Endothelial cell of umbilical vein (primary cell): ENCODE measurements at regions not wholly inside any gene's neighbourhood (a gene's known extent, or its start where the extent isn't known, plus 50 kb on each side); places are given as distances from the start of the nearest gene placed in this dataset.
A peak's percentile ranks its signal among the peaks of the same experiment; 100 is the strongest.

Source experiments
- BruUV-seq: library from RNA; stranded (reverse); fragments of 400-500 nt; replicated peaks from 2 replicates; lab custom pipeline; 2021; lab: Mats Ljungman, UMichigan
- CTCF ChIA-PET: fragments of 300-600, 350-600 bp; sonication (Branson Sonifier 250); formaldehyde crosslinking; loops from one replicate; lab custom pipeline; 2021; ENCODE audit warnings: antibody characterized with exemption, inconsistent platforms; lab: Charles Lee
- POLR2A ChIA-PET: fragments of 300-600, 350-600 bp; sonication (Branson Sonifier 250); formaldehyde crosslinking; loops from one replicate; lab custom pipeline; 2021; ENCODE audit warnings: antibody characterized with exemption, inconsistent platforms; lab: Charles Lee
- DNase-seq: peaks from one replicate; pipeline ENCODE4 v3.0.0-alpha.2; 2011; ENCODE audit warnings: low read depth, low spot score
- FAIRE-seq: peaks from 2 replicates; lab custom pipeline; 2011; peaks lifted over from hg19 to GRCh38; lab: Jason Lieb, UNC
- H2AFZ ChIP-seq: 2 replicates; pipeline ENCODE4 v1.6.0; 2012; ENCODE audit warnings: low read depth, low read length, control low read depth, inconsistent platforms
- H3K27ac ChIP-seq: 2 replicates; pipeline ENCODE4 v1.5.1; 2011; ENCODE audit warnings: low read depth, mild to moderate bottlenecking, control low read depth, low read length, moderate library complexity; ENCODE audit not compliant: insufficient read depth
- H3K27me3 ChIP-seq, 2 experiments: 2 replicates each; pipeline versions ENCODE4 v1.6.0 to v1.6.1; 2011; ENCODE audit warnings: low read length in 2 of 2, mixed read lengths in 1 of 2; ENCODE audit not compliant: control insufficient read depth in 2 of 2, insufficient read depth in 2 of 2
- H3K36me3 ChIP-seq, 2 experiments: 2 replicates in 1 of 2; 3 replicates in 1 of 2; pipeline ENCODE4 v1.5.1; 2011; ENCODE audit warnings: low read length in 2 of 2, mild to moderate bottlenecking in 1 of 2, moderate library complexity in 1 of 2; ENCODE audit not compliant: control insufficient read depth in 2 of 2, insufficient read depth in 2 of 2; ENCODE audit errors: extremely low read depth in 1 of 2
- H3K4me1 ChIP-seq: 3 replicates; pipeline ENCODE4 v1.5.1; 2011; ENCODE audit warnings: mild to moderate bottlenecking, low read length; ENCODE audit not compliant: control insufficient read depth, insufficient read depth; ENCODE audit errors: extremely low read depth
- H3K4me2 ChIP-seq: 2 replicates; pipeline ENCODE4 v1.6.1; 2011; ENCODE audit warnings: low read length, control low read depth, mixed read lengths; ENCODE audit not compliant: insufficient read depth
- H3K4me3 ChIP-seq, 3 experiments: fragments of 200-600 bp in 1 of 3; sonication (generic), shearing (Covaris generic) in 1 of 3; replicated peaks in 1 of 3; 2 replicates each; pipeline ENCODE4 v1.5.1; 2011 to 2016; ENCODE audit warnings: control low read depth in 3 of 3, low read length in 3 of 3, mild to moderate bottlenecking in 2 of 3, inconsistent platforms in 1 of 3, low read depth in 1 of 3, moderate library complexity in 1 of 3; ENCODE audit not compliant: insufficient read depth in 1 of 3
- H3K79me2 ChIP-seq: 2 replicates; pipeline ENCODE4 v1.6.0; 2012; ENCODE audit warnings: low read length, inconsistent platforms; ENCODE audit not compliant: control insufficient read depth, insufficient read depth
- H3K9ac ChIP-seq: replicated peaks from 2 replicates; pipeline ENCODE3; 2011; ENCODE audit warnings: low read length, control low read depth; ENCODE audit not compliant: insufficient read depth; ENCODE audit errors: extremely low read depth
- H3K9me1 ChIP-seq: replicated peaks from 3 replicates; pipeline ENCODE4 v1.6.0; 2011; ENCODE audit warnings: mild to moderate bottlenecking, low read length; ENCODE audit not compliant: control insufficient read depth, insufficient read depth; ENCODE audit errors: extremely low read depth
- H3K9me3 ChIP-seq: replicated peaks from 2 replicates; pipeline ENCODE4 v1.5.1; 2012; ENCODE audit warnings: low read length, inconsistent platforms; ENCODE audit not compliant: control insufficient read depth, insufficient read depth
- H4K20me1 ChIP-seq: replicated peaks from 2 replicates; pipeline ENCODE3; 2011; ENCODE audit warnings: mild to moderate bottlenecking, low read length; ENCODE audit not compliant: control insufficient read depth, insufficient read depth; ENCODE audit errors: extremely low read depth
- EZH2 ChIP-seq: IDR thresholded peaks from 2 replicates; pipeline ENCODE4 v1.6.1; 2012; ENCODE audit warnings: borderline replicate concordance, low read depth, mild to moderate bottlenecking, moderate library complexity, low read length, inconsistent platforms; ENCODE audit not compliant: severe bottlenecking
- FOS ChIP-seq: IDR thresholded peaks from 2 replicates; pipeline ENCODE4 v1.6.1; 2011; ENCODE audit warnings: mild to moderate bottlenecking, low read length, moderate library complexity, borderline replicate concordance; ENCODE audit not compliant: insufficient read depth
- GATA2 ChIP-seq: IDR thresholded peaks from 2 replicates; pipeline ENCODE4 v1.7.0; 2011; ENCODE audit warnings: low read depth, mild to moderate bottlenecking, moderate library complexity, mixed read lengths, low read length; ENCODE audit not compliant: insufficient read length, insufficient read depth
- JUN ChIP-seq: IDR thresholded peaks from 2 replicates; pipeline ENCODE4 v1.6.1; 2011; ENCODE audit warnings: borderline replicate concordance, low read depth; ENCODE audit not compliant: insufficient read length, insufficient read depth
- POLR2A ChIP-seq: IDR thresholded peaks from 2 replicates; pipeline ENCODE4 v1.6.1; 2012; ENCODE audit warnings: low read depth, mild to moderate bottlenecking, control low read depth, low read length
- dilution Hi-C: fragments of 300-500 bp; cut with MboI; formaldehyde crosslinking; loops from one replicate; pipeline ENCODE4 v1.15.0; 2019; ENCODE audit warnings: low sequenced_read_pairs; ENCODE audit not compliant: extremely low pct_ligation_motif_present
- intact Hi-C: fragments of 100-400 bp; cut with micrococcal nuclease; formaldehyde crosslinking; loops from one replicate; pipeline ENCODE4 v1.10.0; 2022
- TF ChIP-seq, protein P1 (sequence below), 2 donors: IDR thresholded peaks; 1 replicate in 1 of 2; 2 replicates in 1 of 2; pipeline ENCODE4 v1.5.1; 2011; ENCODE audit warnings: low read length in 2 of 2, mild to moderate bottlenecking in 2 of 2, moderate library complexity in 2 of 2, control low read depth in 1 of 2, inconsistent platforms in 1 of 2, low read depth in 1 of 2; ENCODE audit not compliant: insufficient read depth in 1 of 2; ENCODE audit errors: extremely low read depth in 1 of 2
- TF ChIP-seq, protein P2 (sequence below): IDR thresholded peaks from 2 replicates; pipeline ENCODE4 v1.6.1; 2011; ENCODE audit not compliant: insufficient read depth, insufficient read length

DNA sequence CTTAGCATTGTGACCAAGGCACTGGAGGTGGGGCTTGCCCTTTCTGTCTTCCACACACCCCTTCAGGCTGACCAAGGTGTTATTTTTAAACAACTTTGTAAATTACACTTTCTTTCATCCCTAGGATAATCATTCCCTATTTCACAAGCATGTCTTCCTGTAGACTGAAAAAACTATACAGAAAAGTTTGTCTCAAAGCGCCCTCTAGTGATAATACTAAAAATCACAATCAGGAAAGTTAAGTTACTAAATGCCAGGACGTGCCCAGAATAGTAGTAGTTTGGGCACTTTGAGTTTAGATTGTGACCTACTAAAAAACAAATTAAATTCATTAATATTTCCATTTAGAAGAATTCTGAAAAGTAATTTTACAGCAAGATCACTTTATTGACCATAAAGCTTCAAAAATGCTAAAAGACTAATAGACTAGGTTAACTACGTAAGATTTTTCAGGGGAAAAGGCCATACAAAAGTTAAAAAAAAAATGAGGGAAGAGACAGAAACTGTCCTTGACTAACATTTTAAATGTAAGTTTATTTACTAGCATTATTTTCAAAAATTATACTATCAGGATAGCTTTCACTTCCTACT, 123.3 kb upstream of the DUSP22 start:
- POLR2A ChIA-PET = no interaction called here
- Histone ChIP-seq H3K36me3 (no peaks in the 10 kb centered on the region), H4K20me1 (no peaks in the 10 kb centered on the region), H3K79me2 (no peaks in the 10 kb centered on the region), H3K4me2 (no peak overlapping the region), H3K4me1 (no peaks in the 10 kb centered on the region), H3K4me3 (no peak overlapping the region), H3K9ac (no peak overlapping the region), H3K27me3 (no peaks in the 10 kb centered on the region), H3K9me3 (no peaks in the 10 kb centered on the region), H3K27ac (no peak overlapping the region), H3K9me1 (no peaks in the 10 kb centered on the region), H2AFZ (no peak overlapping the region)
- BruUV-seq = no TSS peak
- DNase-seq (peak; percentile 37), FAIRE-seq (peak; percentile 59)
- CTCF ChIA-PET = interaction anchor here (0.8 to 1.7 kb wide), 4 partner anchors 11 to 236 kb away, joined by 3 to 4 read pairs (median 4); no protein-coding TSS in a partner anchor
- TF ChIP-seq, protein P1, sequence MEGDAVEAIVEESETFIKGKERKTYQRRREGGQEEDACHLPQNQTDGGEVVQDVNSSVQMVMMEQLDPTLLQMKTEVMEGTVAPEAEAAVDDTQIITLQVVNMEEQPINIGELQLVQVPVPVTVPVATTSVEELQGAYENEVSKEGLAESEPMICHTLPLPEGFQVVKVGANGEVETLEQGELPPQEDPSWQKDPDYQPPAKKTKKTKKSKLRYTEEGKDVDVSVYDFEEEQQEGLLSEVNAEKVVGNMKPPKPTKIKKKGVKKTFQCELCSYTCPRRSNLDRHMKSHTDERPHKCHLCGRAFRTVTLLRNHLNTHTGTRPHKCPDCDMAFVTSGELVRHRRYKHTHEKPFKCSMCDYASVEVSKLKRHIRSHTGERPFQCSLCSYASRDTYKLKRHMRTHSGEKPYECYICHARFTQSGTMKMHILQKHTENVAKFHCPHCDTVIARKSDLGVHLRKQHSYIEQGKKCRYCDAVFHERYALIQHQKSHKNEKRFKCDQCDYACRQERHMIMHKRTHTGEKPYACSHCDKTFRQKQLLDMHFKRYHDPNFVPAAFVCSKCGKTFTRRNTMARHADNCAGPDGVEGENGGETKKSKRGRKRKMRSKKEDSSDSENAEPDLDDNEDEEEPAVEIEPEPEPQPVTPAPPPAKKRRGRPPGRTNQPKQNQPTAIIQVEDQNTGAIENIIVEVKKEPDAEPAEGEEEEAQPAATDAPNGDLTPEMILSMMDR (IDR thresholded peaks at IDR 0.05; ENCODE audit: extremely low read depth in 1 of 2, insufficient read depth in 1 of 2, low read depth in 1 of 2, low read length in 2 of 2) = peak; percentile 38 to 46
- TF ChIP-seq GATA2 (no peak), FOS (no peak), POLR2A (no peak), EZH2 (no peak)
- dilution Hi-C loops = no loop called here
- intact Hi-C loops = no loop called here

DNA sequence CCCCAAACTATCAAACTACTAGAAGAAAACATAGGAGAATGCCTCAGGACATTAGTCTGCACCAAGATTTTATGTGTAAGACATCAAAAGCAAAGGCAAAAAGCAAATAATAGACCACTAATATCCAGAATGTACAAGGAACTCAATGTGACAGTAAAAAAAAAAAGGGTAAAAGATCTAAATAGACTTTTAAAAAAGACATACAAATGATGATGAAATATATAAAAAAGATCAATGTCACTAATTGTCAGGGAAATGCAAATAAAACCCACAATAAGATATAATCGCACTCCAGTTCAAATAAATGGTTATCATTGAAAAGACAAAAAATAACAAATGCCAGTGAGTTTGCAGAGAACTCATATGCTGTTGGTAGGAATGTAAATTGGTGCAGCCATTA, 118.3 kb upstream of the DUSP22 start:
- Histone ChIP-seq H3K9ac (no peak overlapping the region), H4K20me1 (no peaks in the 10 kb centered on the region), H3K4me3 (no peak overlapping the region), H3K4me2 (no peak overlapping the region), H3K9me3 (no peaks in the 10 kb centered on the region), H3K27me3 (no peaks in the 10 kb centered on the region), H2AFZ (no peak overlapping the region), H3K79me2 (no peaks in the 10 kb centered on the region), H3K36me3 (no peaks in the 10 kb centered on the region), H3K9me1 (no peaks in the 10 kb centered on the region), H3K4me1 (no peaks in the 10 kb centered on the region), H3K27ac (no peak overlapping the region)
- BruUV-seq = no TSS peak
- ChIA-PET CTCF (interaction anchor here (1.5 kb wide), 1 partner anchor 13 kb away, joined by 3 read pairs; no protein-coding TSS in a partner anchor), POLR2A (no interaction called here)
- FAIRE-seq (no peak), DNase-seq (no peak)
- intact Hi-C loops (no loop called here), dilution Hi-C loops (no loop called here)
- TF ChIP-seq JUN = no peak
- TF ChIP-seq, protein P2, sequence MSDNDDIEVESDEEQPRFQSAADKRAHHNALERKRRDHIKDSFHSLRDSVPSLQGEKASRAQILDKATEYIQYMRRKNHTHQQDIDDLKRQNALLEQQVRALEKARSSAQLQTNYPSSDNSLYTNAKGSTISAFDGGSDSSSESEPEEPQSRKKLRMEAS = no peak
- no peak for TF ChIP-seq GATA2
- TF ChIP-seq, protein P1 (IDR thresholded peaks at IDR 0.05; ENCODE audit: extremely low read depth in 1 of 2, insufficient read depth in 1 of 2, low read depth in 1 of 2, low read length in 2 of 2) = no peak
